T-helper 17 cell (primary cell): ENCODE measurements at regions not wholly inside any gene's neighbourhood (a gene's known extent, or its start where the extent isn't known, plus 50 kb on each side); places are given as distances from the start of the nearest gene placed in this dataset.

Experiments
- ATAC-seq: fragments of 150-1000 bp; cut with Tn5 transposase; 2 replicates; pipeline ENCODE4 v1.10.0; 2021; ENCODE audit warnings: mild to moderate bottlenecking, moderate library complexity
- DNase-seq, 3 donors: peaks; one replicate each; pipeline versions ENCODE4 v3.0.0 to v3.0.0-alpha.2; 2020 to 2021
- H3K9me3 ChIP-seq: one replicate; pipeline ENCODE4 v1.7.0; 2013; ENCODE audit warnings: low read length, mild to moderate bottlenecking; ENCODE audit not compliant: control insufficient read depth, poor library complexity, severe bottlenecking
- H3K27ac Mint-ChIP-seq: one replicate; pipeline ENCODE4 v1.8.0; 2022; ENCODE audit warnings: mild to moderate bottlenecking, moderate library complexity, mixed read lengths
- H3K27me3 Mint-ChIP-seq: one replicate; pipeline ENCODE4 v1.8.0; 2022; ENCODE audit warnings: mixed read lengths
- H3K36me3 Mint-ChIP-seq: one replicate; pipeline ENCODE4 v1.8.0; 2022; ENCODE audit warnings: low read depth, mixed read lengths
- H3K4me1 Mint-ChIP-seq: one replicate; pipeline ENCODE4 v1.8.0; 2022; ENCODE audit warnings: mild to moderate bottlenecking, mixed read lengths
- H3K4me3 Mint-ChIP-seq: one replicate; pipeline ENCODE4 v1.8.0; 2022; ENCODE audit warnings: mild to moderate bottlenecking, moderate library complexity, mixed read lengths

DNA sequence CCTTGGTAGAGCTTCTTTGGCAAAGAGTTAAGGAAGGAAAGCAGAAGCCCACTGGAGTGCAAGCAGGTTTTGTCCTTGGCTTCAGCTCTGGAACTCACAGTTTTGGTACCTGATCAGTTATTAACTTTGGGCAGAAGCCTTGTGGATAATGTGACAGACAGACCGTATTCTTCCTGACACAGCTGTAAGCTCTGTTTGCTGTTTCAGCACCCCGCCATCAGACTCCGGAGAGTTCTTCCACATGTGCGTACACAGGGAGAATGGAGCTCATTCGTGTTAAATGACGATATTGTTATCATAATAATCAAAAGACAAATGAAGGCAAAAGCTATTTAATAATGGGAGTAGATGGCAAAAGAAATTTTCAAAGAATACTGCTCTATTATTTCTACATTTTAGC lies 155.1 kb upstream of the ARGLU1 start:
- H3K4me1 Mint-ChIP-seq, result no peaks in the 10 kb centered on the region

DNA sequence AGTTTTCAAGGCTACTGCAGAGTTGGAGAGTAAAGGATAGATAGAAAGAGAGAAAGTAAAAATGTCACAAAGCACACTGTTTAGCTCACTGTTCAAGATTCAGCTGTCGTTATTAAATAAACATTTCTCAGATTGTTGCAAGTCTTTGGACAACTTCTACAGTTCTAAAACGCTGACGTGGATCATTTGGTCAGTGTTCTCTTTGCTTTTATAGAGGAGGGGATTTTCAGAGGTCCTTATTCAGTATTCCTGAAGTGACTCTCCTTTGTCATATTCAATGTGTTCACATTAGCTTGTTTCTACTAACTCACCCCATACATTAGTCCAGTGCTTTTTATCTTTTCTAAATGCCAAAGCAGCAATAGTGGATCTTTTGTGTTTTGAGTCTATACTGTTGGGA lies 154.7 kb upstream of the ARGLU1 start:
- H3K27ac Mint-ChIP-seq, result no peak overlapping the region
- no peak overlapping the region for H3K4me3 Mint-ChIP-seq
- H3K4me1 Mint-ChIP-seq, result no peaks in the 10 kb centered on the region
- H3K9me3 ChIP-seq, result no peaks in the 10 kb centered on the region
- peaks cover 19% of the 10 kb centered on the region for H3K27me3 Mint-ChIP-seq
- no peaks in the 10 kb centered on the region for H3K36me3 Mint-ChIP-seq
- no peak for ATAC-seq
- DNase-seq, result no peak

More for the DNA sequence above, 155.1 kb upstream of the ARGLU1 start:
- H3K27ac Mint-ChIP-seq, result no peak overlapping the region
- H3K9me3 ChIP-seq, result no peaks in the 10 kb centered on the region
- ATAC-seq, result no peak
- DNase-seq, result no peak
- H3K4me3 Mint-ChIP-seq, result no peak overlapping the region
- peaks cover 19% of the 10 kb centered on the region for H3K27me3 Mint-ChIP-seq
- no peaks in the 10 kb centered on the region for H3K36me3 Mint-ChIP-seq

- H3K4me1 Mint-ChIP-seq, result no peaks in the 10 kb centered on the region
- H3K4me3 Mint-ChIP-seq, result no peak overlapping the region
- no peak overlapping the region for H3K27ac Mint-ChIP-seq
- ATAC-seq (no peak), DNase-seq (no peak)
- H3K9me3 ChIP-seq, result no peaks in the 10 kb centered on the region
- H3K36me3 Mint-ChIP-seq, result no peaks in the 10 kb centered on the region
- peaks cover 15% of the 10 kb centered on the region for H3K27me3 Mint-ChIP-seq
Observed at GRCh38 chr13:106721599-106721998, 153.7 kb upstream of the ARGLU1 start.

- H3K27me3 Mint-ChIP-seq, result peaks cover 3% of the 10 kb centered on the region
- DNase-seq (no peak), ATAC-seq (no peak)
- no peaks in the 10 kb centered on the region for H3K9me3 ChIP-seq
- H3K4me1 Mint-ChIP-seq, result no peaks in the 10 kb centered on the region
- no peaks in the 10 kb centered on the region for H3K36me3 Mint-ChIP-seq
- H3K27ac Mint-ChIP-seq, result no peak overlapping the region
- H3K4me3 Mint-ChIP-seq, result no peak overlapping the region
Observed at GRCh38 chr13:106714271-106714982, 146.5 kb upstream of the ARGLU1 start.

GRCh38 chr13:106712381-106712780 lies 144.4 kb upstream of the ARGLU1 start:
- DNase-seq (no peak), ATAC-seq (no peak)
- Mint-ChIP-seq H3K4me1 (no peaks in the 10 kb centered on the region), H3K4me3 (no peak overlapping the region), H3K36me3 (no peaks in the 10 kb centered on the region), H3K27ac (no peak overlapping the region), H3K27me3 (peaks cover 6% of the 10 kb centered on the region)
- H3K9me3 ChIP-seq, result no peaks in the 10 kb centered on the region

- Mint-ChIP-seq H3K27ac (no peak overlapping the region), H3K36me3 (no peaks in the 10 kb centered on the region)
Observed at GRCh38 chr13:106710266-106710665, 142.3 kb upstream of the ARGLU1 start.

DNA sequence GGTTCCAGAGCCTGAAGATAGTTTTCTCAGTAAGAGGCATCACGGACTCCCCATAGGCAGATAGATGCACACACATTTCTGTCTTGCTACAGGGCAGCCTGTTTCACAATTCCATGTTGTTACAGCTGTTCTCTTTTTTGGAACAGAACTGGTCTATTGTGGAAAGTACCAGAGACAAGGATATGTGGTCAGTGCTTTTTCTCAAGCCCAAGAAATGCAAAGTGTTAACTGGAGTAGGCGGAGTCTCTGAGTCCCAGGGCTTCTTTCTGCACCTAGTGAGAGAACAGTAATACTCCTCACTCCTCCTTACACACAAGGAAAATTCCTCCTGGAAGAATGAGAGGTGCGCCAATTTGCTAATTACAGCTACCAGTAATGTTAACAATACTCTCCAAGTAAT lies 141.6 kb upstream of the ARGLU1 start:
- H3K9me3 ChIP-seq, result no peaks in the 10 kb centered on the region
- no peak for ATAC-seq
- Mint-ChIP-seq H3K27ac (no peak overlapping the region), H3K27me3 (peaks cover 12% of the 10 kb centered on the region), H3K36me3 (no peaks in the 10 kb centered on the region), H3K4me3 (no peak overlapping the region), H3K4me1 (no peaks in the 10 kb centered on the region)
- DNase-seq, result no peak

More at GRCh38 chr13:106710266-106710665, 142.3 kb upstream of the ARGLU1 start:
- ATAC-seq (no peak), DNase-seq (no peak)
- no peaks in the 10 kb centered on the region for H3K4me1 Mint-ChIP-seq
- H3K27me3 Mint-ChIP-seq, result peaks cover 12% of the 10 kb centered on the region
- no peaks in the 10 kb centered on the region for H3K9me3 ChIP-seq
- H3K4me3 Mint-ChIP-seq, result no peak overlapping the region

DNA sequence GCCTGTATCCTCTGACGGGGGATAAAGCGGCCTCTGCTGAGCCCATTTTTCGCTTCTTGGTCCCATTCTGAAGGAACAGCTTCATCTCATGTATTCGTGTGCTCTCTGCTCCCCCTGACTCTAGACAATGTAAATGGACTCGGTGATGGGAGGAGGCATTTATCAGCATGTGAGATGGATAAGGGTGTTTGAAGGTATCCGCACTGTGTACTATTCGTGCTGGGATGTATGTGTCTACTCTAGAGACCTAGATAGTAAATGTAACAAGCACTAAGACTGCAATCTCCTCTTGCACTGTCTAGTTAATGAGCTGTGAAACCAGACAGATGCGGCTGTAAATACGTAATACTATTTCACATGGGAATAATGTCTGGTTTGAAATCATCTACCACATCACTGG lies 134.6 kb upstream of the ARGLU1 start:
- H3K4me3 Mint-ChIP-seq, result no peak overlapping the region
- ATAC-seq, result no peak
- H3K9me3 ChIP-seq, result no peaks in the 10 kb centered on the region
- H3K27me3 Mint-ChIP-seq, result peaks cover 20% of the 10 kb centered on the region
- H3K4me1 Mint-ChIP-seq, result no peaks in the 10 kb centered on the region
- no peak for DNase-seq
- H3K27ac Mint-ChIP-seq, result no peak overlapping the region
- no peaks in the 10 kb centered on the region for H3K36me3 Mint-ChIP-seq

DNA sequence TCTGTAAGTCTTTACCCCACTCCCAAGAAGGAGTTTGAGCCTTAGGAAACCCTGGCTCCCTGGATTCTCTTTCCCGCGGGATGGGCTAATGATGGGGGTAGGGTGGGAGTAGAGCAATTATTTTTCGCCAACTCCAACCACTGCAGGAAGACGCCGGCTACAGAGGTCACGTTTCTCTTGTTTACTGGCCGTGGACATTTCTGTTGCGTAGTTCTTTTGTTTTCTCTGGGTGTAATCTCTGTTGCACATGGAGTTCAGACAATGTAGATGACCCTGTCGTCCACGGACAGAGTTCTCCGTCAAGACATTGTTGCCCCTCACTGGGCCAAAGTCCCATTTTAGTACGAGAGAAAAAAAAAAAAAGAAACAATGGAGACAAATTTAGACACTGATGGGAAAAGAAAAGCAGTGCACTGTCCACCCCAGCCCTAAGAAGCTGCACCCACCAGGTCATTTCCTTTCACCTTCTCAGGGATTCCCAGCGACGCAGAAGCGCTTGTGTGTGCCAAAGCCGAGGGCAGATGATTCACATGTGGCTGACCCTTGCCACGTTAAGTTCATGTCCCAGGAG lies 133.9 kb upstream of the ARGLU1 start:
- H3K9me3 ChIP-seq, result no peaks in the 10 kb centered on the region
- H3K27me3 Mint-ChIP-seq, result peaks cover 19% of the 10 kb centered on the region
- DNase-seq (no peak), ATAC-seq (no peak)
- no peak overlapping the region for H3K4me3 Mint-ChIP-seq
- no peak overlapping the region for H3K27ac Mint-ChIP-seq
- no peaks in the 10 kb centered on the region for H3K36me3 Mint-ChIP-seq
- H3K4me1 Mint-ChIP-seq, result no peaks in the 10 kb centered on the region

GRCh38 chr13:106700439-106700838 lies 132.5 kb upstream of the ARGLU1 start:
- no peak for ATAC-seq
- no peaks in the 10 kb centered on the region for H3K36me3 Mint-ChIP-seq
- H3K27me3 Mint-ChIP-seq, result peaks cover 13% of the 10 kb centered on the region
- H3K4me3 Mint-ChIP-seq, result no peak overlapping the region
- no peaks in the 10 kb centered on the region for H3K9me3 ChIP-seq
- no peaks in the 10 kb centered on the region for H3K4me1 Mint-ChIP-seq
- no peak overlapping the region for H3K27ac Mint-ChIP-seq
- no peak for DNase-seq

DNA sequence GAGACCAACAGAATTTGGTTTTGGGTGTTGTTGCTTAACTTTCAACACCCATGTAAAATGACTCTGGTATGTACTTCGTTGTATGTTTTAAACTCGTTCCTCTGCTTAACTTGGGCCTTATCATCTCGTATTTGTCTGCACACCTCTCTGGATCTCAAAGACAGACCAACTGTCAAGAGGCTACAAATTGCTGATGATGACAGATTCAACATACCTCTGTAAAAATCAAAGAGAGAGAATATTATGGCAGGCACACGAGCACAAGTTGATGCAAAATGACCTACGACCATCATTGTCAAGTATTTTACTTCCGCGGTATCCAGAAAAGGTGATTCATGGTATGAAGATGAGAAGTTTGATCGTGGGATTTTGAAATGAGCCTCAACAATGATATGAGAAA lies 132.1 kb upstream of the ARGLU1 start:
- no peaks in the 10 kb centered on the region for H3K36me3 Mint-ChIP-seq
- H3K27ac Mint-ChIP-seq, result no peak overlapping the region
- no peaks in the 10 kb centered on the region for H3K4me1 Mint-ChIP-seq
- ATAC-seq (no peak), DNase-seq (no peak)
- H3K27me3 Mint-ChIP-seq, result peaks cover 13% of the 10 kb centered on the region
- no peak overlapping the region for H3K4me3 Mint-ChIP-seq
- no peaks in the 10 kb centered on the region for H3K9me3 ChIP-seq

- Mint-ChIP-seq H3K36me3 (no peaks in the 10 kb centered on the region), H3K27ac (no peak overlapping the region), H3K4me1 (no peaks in the 10 kb centered on the region), H3K27me3 (peaks cover 13% of the 10 kb centered on the region), H3K4me3 (no peak overlapping the region)
- DNase-seq (no peak), ATAC-seq (no peak)
- no peaks in the 10 kb centered on the region for H3K9me3 ChIP-seq
Observed at GRCh38 chr13:106699311-106699710, 131.4 kb upstream of the ARGLU1 start.

- H3K27ac Mint-ChIP-seq, result no peak overlapping the region
- H3K36me3 Mint-ChIP-seq, result no peaks in the 10 kb centered on the region
- no peaks in the 10 kb centered on the region for H3K9me3 ChIP-seq
- peaks cover 4% of the 10 kb centered on the region for H3K27me3 Mint-ChIP-seq
- no peaks in the 10 kb centered on the region for H3K4me1 Mint-ChIP-seq
- H3K4me3 Mint-ChIP-seq, result no peak overlapping the region
- DNase-seq (no peak), ATAC-seq (no peak)
Observed at GRCh38 chr13:106696719-106697118, 128.8 kb upstream of the ARGLU1 start.

GRCh38 chr13:106696140-106696539 lies 128.2 kb upstream of the ARGLU1 start:
- no peak for ATAC-seq
- H3K4me3 Mint-ChIP-seq, result no peak overlapping the region
- no peak for DNase-seq
- H3K36me3 Mint-ChIP-seq, result no peaks in the 10 kb centered on the region
- no peaks in the 10 kb centered on the region for H3K4me1 Mint-ChIP-seq
- no peak overlapping the region for H3K27ac Mint-ChIP-seq
- no peaks in the 10 kb centered on the region for H3K9me3 ChIP-seq
- H3K27me3 Mint-ChIP-seq, result peaks cover 4% of the 10 kb centered on the region
